HG03378 (cell line): ENCODE measurements at regions not wholly inside any gene's neighbourhood (a gene's known extent, or its start where the extent isn't known, plus 50 kb on each side); places are given as distances from the start of the nearest gene placed in this dataset.
"Not testable (repeated sequence)": the region's sequence is repeated elsewhere in the genome, so short reads cannot be mapped to it uniquely, and the experiment has no call there.

Source experiments
- ATAC-seq: cut with Tn5 transposase; IDR thresholded peaks from one replicate; pipeline ENCODE4 v1.9.1; 2021; ENCODE audit warnings: mild to moderate bottlenecking, moderate library complexity; ENCODE audit not compliant: unreplicated experiment

- no peak for ATAC-seq
These were observed 150.5 kb downstream of the UNC5CL start for GRCh38 chr6:40888456-40888990.

- no peak for ATAC-seq
These were observed 151.2 kb downstream of the UNC5CL start for GRCh38 chr6:40887792-40888340.

GRCh38 chr6:40887079-40887791 is 151.8 kb downstream of the UNC5CL start:
- no peak for ATAC-seq

DNA sequence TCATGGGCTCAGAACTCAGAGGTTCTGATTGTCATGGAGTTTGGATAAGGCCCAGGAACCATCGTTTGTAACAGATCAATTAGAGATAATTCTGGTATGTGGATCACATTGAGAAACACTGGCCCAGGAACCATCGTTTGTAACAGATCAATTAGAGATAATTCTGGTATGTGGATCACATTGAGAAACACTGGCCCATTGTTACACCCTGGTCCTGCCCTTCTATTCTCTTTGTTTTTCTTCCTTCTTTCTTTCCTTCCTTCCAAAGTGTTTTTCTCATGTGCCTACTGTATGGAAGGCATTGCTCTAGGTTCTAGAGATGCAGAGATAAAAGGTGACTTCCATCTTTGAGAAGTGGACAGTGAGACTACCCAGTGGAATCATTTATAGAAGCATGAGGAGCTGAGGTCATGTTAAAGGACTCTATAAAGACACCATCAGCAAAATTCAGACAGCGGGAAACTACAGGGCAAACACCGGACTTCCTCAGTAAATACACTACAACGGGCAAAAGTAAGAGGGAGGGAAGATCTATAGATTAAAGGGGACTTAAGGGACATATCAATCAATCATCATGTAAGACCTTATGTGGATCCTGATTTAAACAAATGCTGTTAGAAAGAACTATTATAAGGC is 153.8 kb downstream of the UNC5CL start:
- no peak for ATAC-seq

- no peak for ATAC-seq
These were observed 156.6 kb downstream of the UNC5CL start for GRCh38 chr6:40882323-40882997.

- no peak for ATAC-seq
These were observed 157.5 kb downstream of the UNC5CL start for GRCh38 chr6:40881501-40881900.

- ATAC-seq, result no peak
These were observed 158.1 kb downstream of the UNC5CL start for GRCh38 chr6:40880906-40881305.

- no peak for ATAC-seq
These were observed 159.9 kb downstream of the UNC5CL start for GRCh38 chr6:40879169-40879568.

- ATAC-seq, result no peak
These were observed 161.7 kb downstream of the UNC5CL start for GRCh38 chr6:40877362-40877761.

DNA sequence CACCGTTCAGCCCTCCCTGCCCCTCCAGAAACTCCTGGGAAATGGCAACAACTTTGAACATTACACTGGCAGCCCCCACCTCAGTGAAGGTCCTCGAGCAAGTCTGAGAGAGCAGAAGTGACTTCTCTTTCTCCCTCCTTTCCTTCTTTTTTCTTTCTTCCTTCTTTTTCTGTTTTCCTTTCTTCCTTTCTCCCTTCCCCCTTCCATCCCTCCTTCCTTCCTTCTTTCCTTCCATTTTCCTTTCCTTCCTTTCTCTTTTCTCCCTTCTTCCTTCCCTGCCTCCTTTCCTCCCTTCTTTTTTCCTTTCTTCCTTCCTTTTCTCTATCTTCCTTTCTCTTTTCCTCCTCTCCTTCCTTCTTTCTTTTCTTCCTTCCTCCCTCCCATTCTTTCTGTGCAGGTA is 162.7 kb downstream of the UNC5CL start:
- ATAC-seq, result no peak

GRCh38 chr6:40874495-40874894 is 164.5 kb downstream of the UNC5CL start:
- ATAC-seq, result no peak

- ATAC-seq, result no peak
These were observed 167.6 kb downstream of the UNC5CL start for GRCh38 chr6:40871424-40871823.

DNA sequence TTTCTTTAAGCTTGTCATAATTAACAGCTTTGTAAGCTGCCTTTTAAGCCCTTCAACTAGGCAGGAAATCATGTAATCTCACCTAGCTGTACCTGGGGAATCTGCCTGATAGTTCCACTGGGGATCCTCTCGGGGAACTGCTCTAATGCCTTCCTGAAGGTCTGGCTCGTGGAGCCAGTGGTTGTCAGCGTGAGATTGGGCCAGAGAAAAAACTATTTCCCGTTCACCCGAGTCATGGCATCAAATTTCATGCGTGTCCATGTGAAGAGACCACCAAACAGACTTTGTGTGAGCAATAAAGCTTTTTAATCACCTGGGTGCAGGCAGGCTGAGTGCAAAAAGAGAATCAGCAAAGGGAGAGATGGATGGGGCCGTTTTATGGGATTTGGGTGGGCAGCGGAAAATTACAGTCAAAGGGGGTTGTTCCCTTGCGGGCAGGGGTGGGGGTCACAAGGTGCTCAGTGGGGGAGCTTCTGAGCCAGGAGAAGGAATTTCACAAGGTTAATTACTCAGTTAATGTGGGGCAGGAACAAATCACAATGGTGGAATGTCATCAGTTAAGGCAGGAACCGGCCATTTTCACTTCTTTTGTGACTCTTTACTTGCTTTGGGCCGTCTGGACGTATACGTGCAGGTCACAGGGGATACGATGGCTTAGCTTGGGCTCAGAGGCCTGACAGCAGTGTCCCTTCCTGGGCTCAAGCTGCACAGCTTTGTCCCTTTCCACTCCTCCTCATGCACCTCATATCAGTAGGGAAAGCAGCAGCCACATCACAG is 170.7 kb downstream of the UNC5CL start:
- ATAC-seq, result not testable (repeated sequence)

- ATAC-seq, result not testable (repeated sequence)
These were observed 171.5 kb downstream of the UNC5CL start for GRCh38 chr6:40867527-40867926.

- not testable (repeated sequence) for ATAC-seq
These were observed 173.8 kb downstream of the UNC5CL start for GRCh38 chr6:40865259-40865658.

GRCh38 chr6:40860443-40860842 is 178.6 kb downstream of the UNC5CL start:
- ATAC-seq, result no peak

GRCh38 chr6:40856271-40856670 is 182.8 kb downstream of the UNC5CL start:
- no peak for ATAC-seq

- no peak for ATAC-seq
These were observed 183.7 kb downstream of the UNC5CL start for GRCh38 chr6:40855168-40855880.

GRCh38 chr6:40854592-40854991 is 184.4 kb downstream of the UNC5CL start:
- no peak for ATAC-seq

GRCh38 chr6:40852779-40853373 is 186.1 kb downstream of the UNC5CL start:
- no peak for ATAC-seq
